M059J (cell line): ENCODE measurements at regions not wholly inside any gene's neighbourhood (a gene's known extent, or its start where the extent isn't known, plus 50 kb on each side); places are given as distances from the start of the nearest gene placed in this dataset.
A peak's percentile ranks its signal among the peaks of the same experiment; 100 is the strongest.

ENCODE experiments used
- DNase-seq: peaks from one replicate; pipeline ENCODE4 v3.0.0-alpha.2; 2012; ENCODE audit warnings: low read depth

- no peak for DNase-seq
These were observed 453.4 kb upstream of the CELF2 start for GRCh38 chr10:10564081-10564794.

- no peak for DNase-seq
These were observed 440.7 kb upstream of the CELF2 start for GRCh38 chr10:10576937-10577336.

- no peak for DNase-seq
These were observed 438.0 kb upstream of the CELF2 start for GRCh38 chr10:10579709-10580108.

GRCh38 chr10:10584161-10584560, 433.5 kb upstream of the CELF2 start:
- no peak for DNase-seq

GRCh38 chr10:10587744-10588393, 429.8 kb upstream of the CELF2 start:
- no peak for DNase-seq

- peak; percentile 37 for DNase-seq
These were observed 427.9 kb upstream of the CELF2 start for GRCh38 chr10:10589540-10590303.

- no peak for DNase-seq
These were observed 425.8 kb upstream of the CELF2 start for GRCh38 chr10:10591715-10592341.

- no peak for DNase-seq
These were observed 421.4 kb upstream of the CELF2 start for GRCh38 chr10:10596256-10596655.

- no peak for DNase-seq
These were observed 419.4 kb upstream of the CELF2 start for GRCh38 chr10:10598297-10598696.

GRCh38 chr10:10600004-10600403, 417.7 kb upstream of the CELF2 start:
- no peak for DNase-seq

- peak; percentile 2 for DNase-seq
These were observed 412.1 kb upstream of the CELF2 start for GRCh38 chr10:10605551-10606081.

- no peak for DNase-seq
These were observed 408.2 kb upstream of the CELF2 start for GRCh38 chr10:10609379-10609955.

GRCh38 chr10:10610171-10610570, 407.5 kb upstream of the CELF2 start:
- DNase-seq, result no peak

GRCh38 chr10:10612151-10612550, 405.5 kb upstream of the CELF2 start:
- DNase-seq, result no peak

GRCh38 chr10:10613656-10614244, 403.9 kb upstream of the CELF2 start:
- no peak for DNase-seq

GRCh38 chr10:10617686-10618085, 400.0 kb upstream of the CELF2 start:
- DNase-seq, result no peak

GRCh38 chr10:10618139-10618538, 399.5 kb upstream of the CELF2 start:
- DNase-seq, result no peak

GRCh38 chr10:10623958-10624566, 393.6 kb upstream of the CELF2 start:
- no peak for DNase-seq

GRCh38 chr10:10624567-10624962, 393.1 kb upstream of the CELF2 start:
- DNase-seq, result no peak

GRCh38 chr10:10625491-10625890, 392.2 kb upstream of the CELF2 start:
- no peak for DNase-seq

- DNase-seq, result no peak
These were observed 390.9 kb upstream of the CELF2 start for GRCh38 chr10:10626734-10627133.
